ENCODE measurements at regions not wholly inside any gene's neighbourhood (a gene's known extent, or its start where the extent isn't known, plus 50 kb on each side); places are given as distances from the start of the nearest gene placed in this dataset.

GRCh38 chr6:169993861-169994481 lies 242.5 kb downstream of the ERMARD start:
- DNase-seq (ENCODE audit: low spot score): no peak

DNA sequence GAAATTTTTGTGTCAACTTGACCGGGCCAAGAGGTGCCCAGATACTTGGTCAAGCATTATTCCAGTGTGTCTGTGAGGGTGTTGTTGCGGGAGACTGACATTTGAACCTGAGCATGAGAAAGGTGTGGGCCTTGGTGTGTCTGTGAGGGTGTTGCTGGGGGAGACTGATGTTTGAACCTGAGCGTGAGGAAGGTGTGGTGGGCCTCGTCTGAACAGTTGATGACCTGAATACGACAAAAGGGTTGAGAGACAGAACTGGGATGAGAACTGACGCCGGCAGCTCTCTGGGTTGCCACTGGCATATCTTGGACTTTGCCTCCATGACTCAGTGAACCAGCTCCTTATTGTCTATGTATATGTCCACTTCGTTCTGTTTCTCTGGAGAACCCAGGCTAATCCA lies 240.5 kb downstream of the ERMARD start:
- no peak for DNase-seq (ENCODE audit: low spot score)

DNA sequence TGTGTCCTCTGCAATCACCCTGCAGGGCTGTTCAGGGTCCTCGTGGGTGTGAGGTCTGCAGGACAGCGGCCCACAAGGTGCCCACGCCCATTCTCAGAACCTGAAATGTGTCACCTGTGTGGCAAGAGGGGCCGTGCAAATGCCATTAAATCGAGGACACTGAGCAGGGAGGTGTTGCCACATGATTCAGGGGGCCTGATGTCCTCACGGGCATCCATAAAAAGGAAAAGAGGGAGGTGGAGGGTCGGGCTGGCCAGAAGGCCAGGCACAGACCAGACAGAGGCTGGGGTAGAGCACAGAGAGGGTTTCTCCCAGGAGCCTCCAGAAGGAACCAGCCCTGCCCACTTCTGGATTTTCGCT lies 239.6 kb downstream of the ERMARD start:
- DNase-seq (ENCODE audit: low spot score): no peak

DNA sequence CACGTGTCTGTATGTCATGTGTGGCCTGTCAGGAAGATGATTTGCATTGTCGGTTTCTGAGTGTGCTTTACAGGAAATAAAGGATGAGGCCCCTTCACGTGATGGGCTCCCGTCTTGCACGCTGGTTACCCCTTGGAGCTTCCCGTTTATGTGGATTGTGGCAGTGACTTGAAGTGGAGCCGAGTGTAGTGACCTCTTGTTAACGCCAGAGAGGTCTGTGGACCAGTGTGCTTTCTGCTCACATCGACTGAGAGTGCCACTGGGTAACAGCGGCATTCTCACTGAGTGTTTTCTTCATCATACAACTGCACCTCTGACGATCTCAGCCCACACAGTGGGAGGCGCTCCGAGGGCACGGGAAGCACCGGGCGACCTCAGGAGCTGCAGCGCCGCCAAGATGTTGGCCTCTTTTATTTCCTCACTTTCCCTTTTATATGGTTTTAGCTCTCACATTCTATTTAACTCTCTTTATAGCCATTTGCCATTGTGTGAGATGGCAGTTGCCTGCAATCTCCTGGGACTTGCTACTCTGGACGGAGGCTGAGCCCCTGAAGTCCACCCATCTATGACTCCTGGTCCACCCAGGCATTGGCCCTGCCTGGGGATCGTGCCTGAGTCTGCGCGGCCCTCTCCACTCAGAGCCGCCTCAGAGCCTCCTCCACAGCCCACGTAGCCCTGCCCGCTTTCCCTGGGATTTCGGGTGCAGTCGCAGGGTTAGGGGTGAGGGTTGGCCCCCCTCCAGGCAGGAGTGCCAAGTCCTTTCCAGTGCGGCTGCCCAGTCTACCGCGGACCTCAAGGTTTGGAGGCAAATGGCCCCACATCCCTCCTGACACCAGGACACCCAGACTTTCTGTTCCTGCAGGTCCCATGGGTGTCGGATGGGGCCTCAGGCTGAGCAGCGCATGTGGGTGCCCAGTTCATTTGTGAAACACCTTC lies 238.9 kb downstream of the ERMARD start:
- peak; percentile 25 for DNase-seq (ENCODE audit: low spot score)

GRCh38 chr6:169989594-169989993 lies 238.2 kb downstream of the ERMARD start:
- no peak for DNase-seq (ENCODE audit: low spot score)

GRCh38 chr6:169988769-169989550 lies 237.5 kb downstream of the ERMARD start:
- DNase-seq (ENCODE audit: low spot score): no peak

DNA sequence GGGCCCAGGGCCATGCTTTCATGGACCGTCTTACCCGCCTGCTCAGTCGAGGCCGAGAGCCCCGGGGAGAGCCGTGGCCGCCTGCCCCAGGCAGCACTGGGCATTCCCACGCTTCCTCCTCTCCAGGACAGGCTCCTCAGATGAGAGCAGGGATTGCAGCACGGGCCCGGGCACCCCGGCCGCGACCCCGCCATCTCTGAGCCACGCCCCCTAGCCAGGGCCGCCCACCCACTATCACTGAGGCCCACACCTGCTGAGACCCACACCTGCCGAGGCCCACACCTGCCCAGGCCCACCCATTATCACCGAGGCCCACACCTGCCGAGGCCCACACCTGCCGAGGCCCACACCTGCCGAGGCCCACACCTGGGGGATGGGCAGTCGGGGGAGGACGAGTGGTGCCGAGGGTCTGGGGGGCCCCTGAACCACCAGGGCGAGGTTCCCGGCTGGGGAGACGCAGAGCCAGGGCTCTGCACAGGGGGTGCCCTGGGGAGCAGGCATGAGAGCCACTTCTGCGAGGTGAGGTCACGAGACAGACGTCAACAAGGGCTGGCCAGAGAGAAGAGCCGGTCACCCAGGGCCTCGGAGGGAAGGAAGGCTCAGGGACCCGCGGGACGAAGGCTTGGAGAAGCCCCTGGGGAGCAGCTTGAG lies 235.6 kb downstream of the ERMARD start:
- DNase-seq (ENCODE audit: low spot score): no peak

GRCh38 chr6:169986171-169986847 lies 234.9 kb downstream of the ERMARD start:
- no peak for DNase-seq (ENCODE audit: low spot score)

DNA sequence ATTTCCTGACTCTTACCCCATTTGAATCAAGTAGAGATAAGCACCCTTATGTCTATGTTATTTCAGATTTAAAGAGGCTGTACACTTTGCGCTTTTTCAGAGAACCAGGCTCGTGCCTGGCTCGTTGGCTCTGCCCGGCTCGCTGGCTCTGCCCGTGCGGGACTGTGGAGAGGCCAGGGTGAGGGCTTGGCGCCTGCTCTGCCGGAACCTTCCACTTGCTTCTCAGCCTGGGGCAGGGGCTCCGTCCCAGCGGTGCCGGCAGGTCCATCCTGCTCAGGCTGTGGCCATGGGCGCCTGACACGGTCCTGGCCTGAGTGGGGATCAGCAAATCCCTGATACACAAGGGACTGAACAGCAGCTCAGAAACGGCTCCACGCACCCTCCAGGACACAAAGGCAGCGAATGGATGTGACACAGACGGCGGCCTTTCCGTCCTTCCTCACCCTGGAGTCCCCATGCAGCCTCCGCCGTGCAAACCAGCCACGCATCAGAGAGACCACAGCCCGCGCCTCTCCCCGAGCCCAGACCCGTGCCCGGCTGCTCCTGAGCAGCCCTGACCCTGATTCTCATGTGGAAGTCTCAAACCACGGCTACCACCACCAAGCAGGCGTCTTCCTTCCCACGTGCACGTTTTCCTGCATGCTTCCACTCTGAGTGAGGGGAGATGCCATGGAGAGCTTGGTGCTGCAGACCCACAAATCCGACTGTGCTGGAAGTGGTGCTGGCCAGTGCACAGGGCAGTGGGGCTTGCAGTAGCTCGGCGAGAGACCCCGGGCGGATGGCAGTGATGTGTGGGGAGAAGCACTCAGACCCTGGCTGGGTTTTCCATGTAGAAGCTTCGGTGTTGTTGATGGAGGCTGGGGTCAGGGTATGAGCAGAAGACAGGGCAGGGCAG lies 233.9 kb downstream of the ERMARD start:
- DNase-seq (ENCODE audit: low spot score): no peak

GRCh38 chr6:169984181-169985120 lies 233.0 kb downstream of the ERMARD start:
- no peak for DNase-seq (ENCODE audit: low spot score)

- DNase-seq (ENCODE audit: low spot score): no peak
Observed at GRCh38 chr6:169983651-169984050, 232.2 kb downstream of the ERMARD start.

- no peak for DNase-seq (ENCODE audit: low spot score)
Observed at GRCh38 chr6:169982461-169983386, 231.3 kb downstream of the ERMARD start.

- no peak for DNase-seq (ENCODE audit: low spot score)
Observed at GRCh38 chr6:169981969-169982368, 230.5 kb downstream of the ERMARD start.

- DNase-seq (ENCODE audit: low spot score): no peak
Observed at GRCh38 chr6:169981568-169981967, 230.1 kb downstream of the ERMARD start.

- DNase-seq (ENCODE audit: low spot score): no peak
Observed at GRCh38 chr6:169980826-169981450, 229.5 kb downstream of the ERMARD start.

- DNase-seq (ENCODE audit: low spot score): no peak
Observed at GRCh38 chr6:169979873-169980432, 228.5 kb downstream of the ERMARD start.

DNA sequence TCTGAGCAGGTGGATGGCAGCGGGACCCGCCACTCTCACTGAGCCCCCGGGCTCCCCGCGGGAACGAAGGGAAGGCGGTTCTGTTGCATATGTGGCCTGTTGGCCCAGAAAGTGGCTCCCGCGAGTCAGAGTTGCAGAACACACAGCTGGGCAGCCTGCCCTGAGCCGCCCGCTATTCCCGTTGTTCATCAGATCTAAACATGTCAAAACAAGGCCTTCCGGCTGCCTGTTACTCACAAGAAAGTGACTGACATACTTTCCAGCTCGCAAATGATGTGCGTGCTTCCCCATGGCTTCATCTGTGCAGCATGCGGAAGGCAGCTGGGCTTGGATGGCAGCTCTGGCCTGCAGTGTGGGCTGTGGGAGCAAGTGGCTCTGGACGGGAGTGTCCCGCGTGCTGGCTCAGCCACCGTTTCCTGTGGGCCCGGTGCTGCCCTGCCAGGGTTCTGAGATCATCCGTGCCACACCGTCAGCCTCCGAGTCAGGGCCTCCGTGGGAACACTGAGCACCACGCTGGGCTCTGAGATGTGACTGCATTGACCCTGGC lies 227.3 kb downstream of the ERMARD start:
- DNase-seq (ENCODE audit: low spot score): no peak
